Pancreas (tissue), 10 donors: ENCODE measurements at regions not wholly inside any gene's neighbourhood (a gene's known extent, or its start where the extent isn't known, plus 50 kb on each side); places are given as distances from the start of the nearest gene placed in this dataset.

Experiments
- ATAC-seq, 4 donors: fragments of 200-7000 bp; cut with Tn5 transposase; one replicate each; pipeline versions ENCODE4 v1.8.0 to v1.9.1; 2020; ENCODE audit warnings: mild to moderate bottlenecking in 4 of 4, moderate library complexity in 4 of 4
- DNase-seq, 6 donors: peaks; one replicate each; pipeline ENCODE4 v3.0.0-alpha.2; 2020
- FAIRE-seq: peaks from 2 replicates; lab custom pipeline; 2012; peaks lifted over from hg19 to GRCh38; lab: Jason Lieb, UNC
- H3K27ac ChIP-seq, 4 donors: fragments of 200-600 bp; sonication (generic); 1 replicate in 3 of 4; 2 replicates in 1 of 4; pipeline versions ENCODE4 v1.5.0 to v1.8.0; 2020
- H3K27me3 ChIP-seq, 4 donors: fragments of 200-600 bp; one replicate each; pipeline ENCODE4 v1.8.0; 2021
- H3K36me3 ChIP-seq, 3 donors: fragments of 200-600 bp; sonication (generic) in 1 of 3; one replicate each; pipeline versions ENCODE4 v1.5.0 to v1.8.0; 2020 to 2021
- H3K4me1 ChIP-seq, 3 donors: fragments of 200-600 bp; one replicate each; pipeline ENCODE4 v1.8.0; 2021
- H3K4me3 ChIP-seq, 4 donors: fragments of 200-600 bp; sonication (generic) in 2 of 4; one replicate each; pipeline versions ENCODE4 v1.5.0 to v1.8.0; 2020 to 2021
- H3K9me3 ChIP-seq, 4 donors: fragments of 200-600 bp; one replicate each; pipeline ENCODE4 v1.8.0; 2021
- WGBS, 2 donors: extraction: QIAGEN DNeasy Blood & Tissue Kit; methylation state at CpG; one replicate each; pipeline ENCODE4 v1.1.7; 2013; 5-methylcytosine and 5-hydroxymethylcytosine counted together
- intact Hi-C, 3 donors: fragments of 100-400 bp; cut with DNase I; formaldehyde crosslinking; loops; one replicate each; pipeline versions ENCODE4 v1.11.1 to v1.14.2; 2022
- TF ChIP-seq, protein P1 (sequence below), 4 donors: fragments of 200-600 bp; sonication (generic) in 3 of 4; IDR thresholded peaks; one replicate each; pipeline versions ENCODE4 v1.5.0 to v1.8.0; 2021; ENCODE audit warnings: antibody characterized with exemption in 4 of 4
- donor health status: healthy with polysubstance abuse.
- donor health status: DM: no; HTN: no; CAD: no; lungs with moderate emphysema.
- donor health status: DM: no; HTN: no; CAD: no.
- donor health status: control.
- donor health status: control.
- donor health status: Bipolar disorder and iron deficiency.
- donor health status: DM: yes; HTN: yes; CAD: no.
- donor health status: DM: no; HTN: no; CAD: no.
- donor health status: DM: no; HTN: no; CAD: no.
- donor health status: DM: yes; HTN: yes; CAD: no.

DNA sequence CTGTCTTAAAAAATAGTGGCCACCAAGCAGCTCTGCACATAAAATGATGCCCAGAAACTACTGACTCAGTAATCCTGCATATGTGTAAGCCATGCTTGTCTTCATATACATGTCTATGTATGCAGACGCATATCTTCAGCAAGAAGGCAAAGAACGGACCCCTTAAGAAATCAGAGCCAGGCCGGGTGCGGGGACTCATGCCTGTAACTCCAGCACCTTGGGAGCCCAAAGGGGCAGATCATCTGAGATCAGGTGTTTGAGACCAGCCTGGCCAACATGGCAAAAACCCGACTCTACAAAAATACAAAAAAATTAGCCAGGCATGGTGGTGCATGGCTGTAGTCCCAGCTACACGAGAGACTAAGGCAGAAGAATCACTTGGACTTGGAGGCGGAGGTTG, 295.0 kb downstream of the TCERG1L start:
- no peaks in the 10 kb centered on the region for H3K27me3 ChIP-seq
- intact Hi-C loops, result no loop called here
- no peak for FAIRE-seq
- no peak for DNase-seq
- ATAC-seq, result no peak
- H3K36me3 ChIP-seq, result no peaks in the 10 kb centered on the region
- TF ChIP-seq, protein P1, sequence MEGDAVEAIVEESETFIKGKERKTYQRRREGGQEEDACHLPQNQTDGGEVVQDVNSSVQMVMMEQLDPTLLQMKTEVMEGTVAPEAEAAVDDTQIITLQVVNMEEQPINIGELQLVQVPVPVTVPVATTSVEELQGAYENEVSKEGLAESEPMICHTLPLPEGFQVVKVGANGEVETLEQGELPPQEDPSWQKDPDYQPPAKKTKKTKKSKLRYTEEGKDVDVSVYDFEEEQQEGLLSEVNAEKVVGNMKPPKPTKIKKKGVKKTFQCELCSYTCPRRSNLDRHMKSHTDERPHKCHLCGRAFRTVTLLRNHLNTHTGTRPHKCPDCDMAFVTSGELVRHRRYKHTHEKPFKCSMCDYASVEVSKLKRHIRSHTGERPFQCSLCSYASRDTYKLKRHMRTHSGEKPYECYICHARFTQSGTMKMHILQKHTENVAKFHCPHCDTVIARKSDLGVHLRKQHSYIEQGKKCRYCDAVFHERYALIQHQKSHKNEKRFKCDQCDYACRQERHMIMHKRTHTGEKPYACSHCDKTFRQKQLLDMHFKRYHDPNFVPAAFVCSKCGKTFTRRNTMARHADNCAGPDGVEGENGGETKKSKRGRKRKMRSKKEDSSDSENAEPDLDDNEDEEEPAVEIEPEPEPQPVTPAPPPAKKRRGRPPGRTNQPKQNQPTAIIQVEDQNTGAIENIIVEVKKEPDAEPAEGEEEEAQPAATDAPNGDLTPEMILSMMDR (IDR thresholded peaks at IDR 0.05), result no peak
- WGBS, 2 donors, result 79 to 88% methylated on average over 7 of the region's 7 CpGs
- no peak overlapping the region for H3K27ac ChIP-seq
- no peaks in the 10 kb centered on the region for H3K9me3 ChIP-seq
- H3K4me1 ChIP-seq, result no peaks in the 10 kb centered on the region
- no peak overlapping the region for H3K4me3 ChIP-seq

DNA sequence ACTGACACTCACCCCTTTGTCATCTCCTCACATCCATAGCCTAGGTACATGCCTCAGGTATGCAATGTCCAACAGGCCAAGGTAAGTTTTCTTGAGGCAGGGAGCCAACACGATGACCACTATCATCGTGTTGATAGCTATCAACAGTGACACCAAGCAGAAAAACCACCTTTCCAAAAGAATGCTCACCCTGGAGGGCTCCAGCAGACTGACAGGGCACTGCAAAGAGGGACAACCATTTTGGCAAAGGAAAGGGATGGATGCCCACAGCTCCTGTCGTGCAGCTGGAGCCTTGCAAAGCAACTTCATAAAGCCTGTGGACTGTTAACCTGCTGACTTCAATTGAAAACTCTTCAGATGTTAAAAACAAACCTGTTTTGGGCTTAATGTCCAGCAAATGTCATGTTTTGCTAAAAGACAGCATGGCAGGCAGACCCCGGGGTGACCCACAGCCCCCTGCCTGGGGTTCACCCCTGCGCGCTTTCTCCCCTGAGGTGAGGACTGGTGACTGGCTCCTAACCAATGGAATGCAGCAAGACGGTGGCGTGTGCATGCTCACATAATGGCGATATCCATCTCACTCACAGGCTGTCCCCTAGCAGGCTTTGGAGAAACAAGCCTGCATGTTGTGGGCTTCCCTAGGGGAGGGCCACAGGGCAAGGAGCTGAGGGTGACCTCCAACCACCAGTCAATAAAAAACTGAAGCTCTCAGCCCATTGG, 293.8 kb downstream of the TCERG1L start:
- Histone ChIP-seq H3K27ac (no peak overlapping the region), H3K4me1 (no peaks in the 10 kb centered on the region), H3K9me3 (no peaks in the 10 kb centered on the region), H3K36me3 (no peaks in the 10 kb centered on the region), H3K27me3 (no peaks in the 10 kb centered on the region), H3K4me3 (no peak overlapping the region)
- ATAC-seq (no peak), DNase-seq (no peak), FAIRE-seq (no peak)
- TF ChIP-seq, protein P1 (IDR thresholded peaks at IDR 0.05), result no peak
- WGBS, 2 donors, result 76 to 88% methylated on average over 9 of the region's 9 CpGs
- intact Hi-C loops, result no loop called here

DNA sequence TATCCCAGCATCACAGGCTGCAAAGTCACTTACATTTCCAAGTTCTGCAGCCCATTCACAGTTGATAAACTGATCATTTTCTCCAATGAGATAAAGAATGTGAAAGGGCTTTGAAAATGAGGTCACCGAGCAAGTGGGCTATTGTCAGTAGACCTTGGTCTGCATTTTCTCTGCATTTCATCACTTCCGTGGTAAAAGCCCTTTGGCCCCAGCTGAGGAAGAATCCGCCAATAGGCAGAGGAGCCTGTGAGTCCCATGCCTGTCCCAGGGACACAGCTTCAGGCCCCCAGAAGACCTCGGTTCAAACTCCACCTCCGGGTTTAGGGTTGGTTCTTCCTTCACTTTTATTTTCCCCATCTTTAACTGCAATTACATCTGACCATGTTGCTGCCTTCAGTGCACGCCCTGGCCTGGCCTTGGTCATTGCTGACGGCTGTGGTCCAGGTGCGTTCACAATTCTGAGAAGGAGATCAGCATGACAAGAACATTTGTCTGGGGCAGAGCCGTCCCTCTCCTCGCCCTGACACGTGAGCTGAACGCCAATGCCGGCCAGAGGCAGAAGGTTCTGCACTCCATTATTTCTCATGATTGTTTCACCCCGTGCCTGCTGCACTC, 292.5 kb downstream of the TCERG1L start:
- Histone ChIP-seq H3K4me1 (no peaks in the 10 kb centered on the region), H3K36me3 (no peaks in the 10 kb centered on the region), H3K9me3 (no peaks in the 10 kb centered on the region), H3K27me3 (no peaks in the 10 kb centered on the region), H3K27ac (no peak overlapping the region), H3K4me3 (no peak overlapping the region)
- TF ChIP-seq, protein P1 (IDR thresholded peaks at IDR 0.05), result no peak
- 58 to 70% methylated on average over 14 of the region's 14 CpGs for WGBS, 2 donors
- intact Hi-C loops, result no loop called here
- FAIRE-seq (no peak), DNase-seq (peak in 1 of 6 donors; percentile 31), ATAC-seq (no peak)

DNA sequence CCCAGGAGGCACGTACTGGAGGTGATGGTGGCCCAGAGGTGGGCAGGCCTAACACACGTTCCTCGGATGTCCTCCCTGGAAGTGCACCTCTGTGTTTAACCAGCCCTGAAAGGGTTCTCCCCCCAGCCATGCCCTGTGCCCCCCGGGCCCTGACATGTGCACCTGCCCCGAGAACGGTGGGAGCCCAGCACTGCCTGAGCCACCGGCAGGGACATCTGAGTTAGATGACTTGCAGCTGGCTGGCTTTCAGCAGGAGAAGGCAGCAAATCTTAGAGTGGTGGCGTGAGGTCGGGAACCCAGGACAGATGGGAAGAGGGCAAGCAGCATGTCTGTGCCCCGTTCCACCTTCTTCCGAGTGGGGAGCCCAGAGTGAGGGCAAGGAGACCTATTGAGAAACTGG, 291.8 kb downstream of the TCERG1L start:
- Histone ChIP-seq H3K27ac (no peak overlapping the region), H3K9me3 (no peaks in the 10 kb centered on the region), H3K27me3 (no peaks in the 10 kb centered on the region), H3K36me3 (no peaks in the 10 kb centered on the region), H3K4me1 (no peaks in the 10 kb centered on the region), H3K4me3 (no peak overlapping the region)
- DNase-seq (peak in 1 of 6 donors; percentile 30), FAIRE-seq (no peak), ATAC-seq (no peak)
- TF ChIP-seq, protein P1 (IDR thresholded peaks at IDR 0.05), result no peak
- intact Hi-C loops, result no loop called here
- WGBS, 2 donors, result 66 to 77% methylated on average over 11 of the region's 11 CpGs

DNA sequence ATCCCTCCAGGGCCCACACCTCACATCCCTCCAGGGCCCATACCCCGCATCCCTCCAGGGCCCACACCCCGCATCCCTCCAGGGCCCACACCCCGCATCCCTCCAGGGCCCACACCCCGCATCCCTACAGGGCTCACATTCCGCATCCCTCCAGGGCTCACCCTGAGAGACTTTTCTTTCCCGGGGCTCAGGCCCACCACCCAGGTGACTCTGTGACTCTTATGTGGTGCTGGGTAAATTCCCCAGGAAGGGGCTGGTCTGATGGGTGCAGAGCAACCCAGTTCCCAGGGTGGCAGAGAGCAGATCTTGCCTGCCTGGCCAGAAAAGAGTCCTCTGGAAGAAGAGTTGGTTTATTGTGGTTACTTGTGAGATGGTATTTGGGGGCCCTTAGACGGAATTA, 290.7 kb downstream of the TCERG1L start:
- FAIRE-seq (no peak), ATAC-seq (peak in 1 of 4 donors; percentile 10), DNase-seq (peak in 1 of 6 donors; percentile 33)
- no peak overlapping the region for H3K4me3 ChIP-seq
- H3K9me3 ChIP-seq, result no peaks in the 10 kb centered on the region
- no peaks in the 10 kb centered on the region for H3K36me3 ChIP-seq
- no peak overlapping the region for H3K27ac ChIP-seq
- WGBS, 2 donors, result 84 to 88% methylated on average over 7 of the region's 7 CpGs
- no peaks in the 10 kb centered on the region for H3K4me1 ChIP-seq
- no peaks in the 10 kb centered on the region for H3K27me3 ChIP-seq
- TF ChIP-seq, protein P1 (IDR thresholded peaks at IDR 0.05), result no peak
- intact Hi-C loops, result no loop called here
